ENCODE measurements at regions not wholly inside any gene's neighbourhood (a gene's known extent, or its start where the extent isn't known, plus 50 kb on each side); places are given as distances from the start of the nearest gene placed in this dataset.
A peak's percentile ranks its signal among the peaks of the same experiment; 100 is the strongest.

DNA sequence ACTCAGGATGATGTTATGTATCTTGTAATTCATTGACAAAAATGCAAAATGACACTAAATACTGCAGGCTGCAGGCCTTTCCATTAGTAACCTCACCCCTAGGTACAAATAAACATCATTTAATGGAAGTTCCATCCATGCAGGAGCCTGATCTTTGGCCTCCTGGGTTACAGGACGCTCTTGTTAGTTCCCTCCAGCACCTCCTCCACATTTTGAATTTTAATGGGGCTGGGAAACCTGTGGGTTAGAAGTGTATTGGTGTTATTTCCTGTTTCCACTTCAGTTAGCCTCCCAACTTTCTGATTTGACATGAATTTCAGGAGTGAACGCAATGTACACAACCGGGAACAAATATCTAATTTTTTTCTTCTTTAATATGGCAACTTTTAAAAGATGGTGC is 237.1 kb upstream of the ARGLU1 start:
- TF ChIP-seq, protein P1, sequence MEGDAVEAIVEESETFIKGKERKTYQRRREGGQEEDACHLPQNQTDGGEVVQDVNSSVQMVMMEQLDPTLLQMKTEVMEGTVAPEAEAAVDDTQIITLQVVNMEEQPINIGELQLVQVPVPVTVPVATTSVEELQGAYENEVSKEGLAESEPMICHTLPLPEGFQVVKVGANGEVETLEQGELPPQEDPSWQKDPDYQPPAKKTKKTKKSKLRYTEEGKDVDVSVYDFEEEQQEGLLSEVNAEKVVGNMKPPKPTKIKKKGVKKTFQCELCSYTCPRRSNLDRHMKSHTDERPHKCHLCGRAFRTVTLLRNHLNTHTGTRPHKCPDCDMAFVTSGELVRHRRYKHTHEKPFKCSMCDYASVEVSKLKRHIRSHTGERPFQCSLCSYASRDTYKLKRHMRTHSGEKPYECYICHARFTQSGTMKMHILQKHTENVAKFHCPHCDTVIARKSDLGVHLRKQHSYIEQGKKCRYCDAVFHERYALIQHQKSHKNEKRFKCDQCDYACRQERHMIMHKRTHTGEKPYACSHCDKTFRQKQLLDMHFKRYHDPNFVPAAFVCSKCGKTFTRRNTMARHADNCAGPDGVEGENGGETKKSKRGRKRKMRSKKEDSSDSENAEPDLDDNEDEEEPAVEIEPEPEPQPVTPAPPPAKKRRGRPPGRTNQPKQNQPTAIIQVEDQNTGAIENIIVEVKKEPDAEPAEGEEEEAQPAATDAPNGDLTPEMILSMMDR (conservative IDR thresholded peaks at IDR 0.05): no peak
- Histone ChIP-seq H4K8ac (replicated peaks; ENCODE audit: insufficient read length, low read depth, low read length) (no peak overlapping the region), H3K79me2 (ENCODE audit: insufficient read depth, low read length) (no peaks in the 10 kb centered on the region), H4K5ac (ENCODE audit: insufficient read length, low read depth, low read length) (no peak overlapping the region), H3K23me2 (ENCODE audit: insufficient read length, low read depth, low read length, poor library complexity, severe bottlenecking) (no peaks in the 10 kb centered on the region), H4K91ac (ENCODE audit: insufficient read length, low read depth, low read length) (no peak overlapping the region), H3K23ac (ENCODE audit: insufficient read length, low read depth, low read length) (no peak overlapping the region), H3K4ac (ENCODE audit: low read depth, low read length) (no peak overlapping the region), H2AK5ac (ENCODE audit: insufficient read length, low read length) (no peak overlapping the region), H3K56ac (ENCODE audit: insufficient read length, low read depth, low read length) (no peak overlapping the region), H3K27me3 (ENCODE audit: insufficient read depth, low read length) (no peaks in the 10 kb centered on the region), H2BK120ac (ENCODE audit: low read depth, low read length, poor library complexity, severe bottlenecking) (no peak overlapping the region), H3K9me3 (ENCODE audit: control insufficient read depth, low read depth, low read length) (no peaks in the 10 kb centered on the region), H3K9ac (ENCODE audit: extremely low read depth, insufficient read length, low read length) (no peak overlapping the region), H3K4me1 (ENCODE audit: insufficient read depth, low read length) (peaks cover 11% of the 10 kb centered on the region), H4K20me1 (ENCODE audit: control insufficient read depth, insufficient read depth, insufficient read length) (no peaks in the 10 kb centered on the region), H2AFZ (ENCODE audit: low read length) (no peak overlapping the region), H2BK5ac (ENCODE audit: insufficient read length, low read length) (no peak overlapping the region), H3K27ac (ENCODE audit: insufficient read length, low read depth, low read length) (peak overlapping the region; percentile 46), H2BK12ac (ENCODE audit: insufficient read length, low read depth, low read length) (no peak overlapping the region), H2BK20ac (ENCODE audit: low read depth, low read length, poor library complexity, severe bottlenecking) (no peak overlapping the region), H3T11ph (ENCODE audit: low read length) (no peak overlapping the region), H3K4me2 (ENCODE audit: insufficient read depth, insufficient read length, low read length) (no peak overlapping the region), H3K14ac (ENCODE audit: insufficient read depth, low read length) (peak overlapping the region; percentile 15; the same call in 1 of the 2 replicates), H2BK15ac (ENCODE audit: low read depth, low read length) (no peak overlapping the region), H3K79me1 (ENCODE audit: insufficient read depth, low read depth, low read length, poor library complexity, severe bottlenecking) (no peaks in the 10 kb centered on the region), H3K18ac (ENCODE audit: insufficient read length, low read depth, low read length) (no peak overlapping the region)
- WGBS (ENCODE audit: extremely low coverage, insufficient read length, low lambda C conversion rate): no CpG with 5 or more reads among the region's 3 CpGs
- peak overlapping the region in 2 of 3 experiments; percentile 27 to 45; a peak in 3 of 7 replicates for H3K27ac Mint-ChIP-seq
- H3K27me3 Mint-ChIP-seq (ENCODE audit: low read depth): no peaks in the 10 kb centered on the region; the same call in 1 of the 2 replicates
- no peaks in the 10 kb centered on the region; a peak in 1 of 5 replicates for H3K9me3 Mint-ChIP-seq
- H3K36me3 Mint-ChIP-seq (ENCODE audit: insufficient read depth in 1 of 3, low read depth in 3 of 3): no peaks in the 10 kb centered on the region
- no peak for DNase-seq
- H3K4me3 Mint-ChIP-seq: peak overlapping the region in 1 of 2 experiments; percentile 51; a peak in 2 of 5 replicates
- peaks cover 49 to 52% of the 10 kb centered on the region in 2 experiments for H3K4me1 Mint-ChIP-seq

All from H9 (cell line).